HG03175 (cell line): ENCODE measurements at regions not wholly inside any gene's neighbourhood (a gene's known extent, or its start where the extent isn't known, plus 50 kb on each side); places are given as distances from the start of the nearest gene placed in this dataset.

ENCODE experiments used
- ATAC-seq: cut with Tn5 transposase; IDR thresholded peaks from one replicate; pipeline ENCODE4 v1.9.1; 2021; ENCODE audit warnings: mild to moderate bottlenecking, moderate library complexity; ENCODE audit not compliant: unreplicated experiment

GRCh38 chr21:16287046-16287445 is 557.3 kb downstream of the USP25 start:
- ATAC-seq: no peak

DNA sequence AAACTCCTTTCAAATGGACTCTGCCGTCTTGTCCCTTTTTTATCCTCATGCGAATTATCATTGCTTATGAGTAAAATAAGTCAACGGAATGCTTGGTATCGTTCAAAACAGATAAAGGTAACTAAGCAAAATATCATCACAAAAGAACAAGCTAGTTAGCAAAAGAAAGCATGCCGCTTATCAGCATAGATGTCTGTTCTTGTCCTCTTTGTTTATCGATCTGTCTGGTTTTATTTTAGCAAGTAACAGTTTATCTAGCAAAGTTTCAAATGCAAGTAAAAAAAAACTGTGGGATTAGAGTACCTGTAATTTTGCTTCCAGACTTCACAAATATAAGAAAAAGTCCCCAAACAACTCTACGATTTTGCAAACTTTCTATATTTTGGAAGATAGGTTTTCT is 561.5 kb downstream of the USP25 start:
- ATAC-seq: no peak

GRCh38 chr21:16294128-16294527 is 564.3 kb downstream of the USP25 start:
- no peak for ATAC-seq

DNA sequence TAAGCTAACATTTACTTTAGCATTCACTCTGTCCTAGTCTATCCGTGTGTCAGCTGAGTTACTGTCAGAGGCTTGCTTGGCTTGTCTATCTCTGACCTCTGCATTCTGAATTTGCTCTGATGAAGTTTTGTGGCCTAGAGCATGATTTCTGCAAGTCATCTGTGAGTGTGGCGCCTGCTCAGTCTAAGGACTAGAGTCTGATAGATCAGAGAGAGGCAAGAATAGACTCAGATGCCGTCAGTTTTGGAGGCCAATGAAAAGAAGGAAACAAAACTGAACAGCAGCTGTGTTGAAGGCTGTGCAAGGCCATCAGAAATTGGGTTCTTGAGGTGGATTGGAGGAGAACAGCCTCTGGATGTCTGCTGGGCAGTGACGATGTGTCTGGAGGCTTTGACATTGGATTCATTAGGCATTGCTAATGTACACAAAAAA is 573.1 kb downstream of the USP25 start:
- ATAC-seq: no peak

- ATAC-seq: no peak
Measured at GRCh38 chr21:16304174-16305095, 574.7 kb downstream of the USP25 start.

- no peak for ATAC-seq
Measured at GRCh38 chr21:16305686-16306085, 575.9 kb downstream of the USP25 start.

DNA sequence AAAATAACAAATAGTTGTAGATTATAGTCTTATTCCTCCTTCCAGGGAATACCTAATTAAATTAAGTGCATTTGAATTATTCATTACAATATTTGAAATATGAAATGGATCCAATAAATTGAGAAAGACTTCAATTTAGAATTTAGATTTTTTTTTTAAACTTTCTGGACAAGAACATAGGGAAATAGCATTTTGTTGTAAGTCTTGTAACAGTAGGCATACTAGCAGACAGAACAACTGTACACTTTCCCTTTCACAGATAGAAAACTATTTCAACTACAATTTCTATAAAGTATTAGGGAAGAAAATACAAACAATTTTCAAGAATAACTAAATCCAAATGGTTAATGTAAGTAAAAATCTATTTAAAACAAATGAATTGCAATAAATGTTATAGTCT is 577.5 kb downstream of the USP25 start:
- ATAC-seq: no peak

GRCh38 chr21:16308269-16308668 is 578.5 kb downstream of the USP25 start:
- no peak for ATAC-seq

DNA sequence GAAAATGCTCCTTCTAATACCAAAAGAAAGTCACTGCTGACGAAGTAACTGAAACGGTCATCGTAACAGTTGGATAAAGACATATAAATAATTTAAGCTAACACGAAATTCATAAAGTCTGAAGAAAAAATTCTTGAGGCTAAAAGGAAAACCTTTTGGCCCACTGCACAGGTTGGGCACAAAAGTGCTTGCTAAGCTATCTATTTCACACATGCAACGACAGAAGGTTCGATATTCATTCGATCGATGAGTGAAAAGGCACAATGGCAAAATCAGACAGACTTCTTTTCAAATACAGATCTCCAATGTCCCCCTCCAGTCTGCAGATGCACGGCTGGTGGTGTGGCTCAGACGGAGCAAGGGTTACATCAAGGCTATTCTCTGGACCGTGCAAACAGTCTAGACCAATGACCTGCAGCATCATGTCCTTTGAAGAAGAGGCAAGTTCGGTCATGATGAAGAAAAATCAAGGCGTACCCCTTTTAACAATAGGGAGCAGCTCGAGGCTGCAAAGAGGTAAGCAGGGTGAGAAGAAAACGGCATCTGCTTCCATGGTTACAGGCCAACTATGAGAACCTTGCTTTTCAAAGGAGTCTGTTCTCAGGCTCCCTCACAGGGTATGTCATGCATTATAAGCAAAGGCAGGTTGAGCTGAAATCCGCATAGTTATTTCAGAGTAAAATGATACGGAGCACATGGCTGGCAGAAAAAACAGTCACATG is 579.6 kb downstream of the USP25 start:
- no peak for ATAC-seq

GRCh38 chr21:16310176-16310575 is 580.4 kb downstream of the USP25 start:
- ATAC-seq: no peak

GRCh38 chr21:16311229-16311628 is 581.4 kb downstream of the USP25 start:
- ATAC-seq: no peak

DNA sequence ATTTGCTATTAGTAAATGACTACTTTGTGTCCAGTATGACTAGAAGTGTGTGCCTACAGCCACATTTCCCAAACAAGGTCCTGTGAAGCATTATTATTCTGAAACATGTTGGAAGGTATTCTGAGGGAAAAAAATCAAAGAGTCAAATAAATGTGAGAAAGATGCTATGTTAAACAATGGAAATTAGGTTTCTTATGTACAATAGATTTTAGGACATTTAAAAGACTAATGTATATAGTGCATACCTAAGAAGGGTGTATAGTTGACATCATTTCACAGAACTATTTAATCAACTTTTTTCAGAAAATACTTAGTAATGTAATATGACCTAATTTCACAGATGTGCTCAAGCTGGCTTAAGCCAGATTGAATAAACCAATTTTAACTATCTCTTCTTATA is 582.5 kb downstream of the USP25 start:
- no peak for ATAC-seq

GRCh38 chr21:16315223-16315622 is 585.4 kb downstream of the USP25 start:
- ATAC-seq: no peak

DNA sequence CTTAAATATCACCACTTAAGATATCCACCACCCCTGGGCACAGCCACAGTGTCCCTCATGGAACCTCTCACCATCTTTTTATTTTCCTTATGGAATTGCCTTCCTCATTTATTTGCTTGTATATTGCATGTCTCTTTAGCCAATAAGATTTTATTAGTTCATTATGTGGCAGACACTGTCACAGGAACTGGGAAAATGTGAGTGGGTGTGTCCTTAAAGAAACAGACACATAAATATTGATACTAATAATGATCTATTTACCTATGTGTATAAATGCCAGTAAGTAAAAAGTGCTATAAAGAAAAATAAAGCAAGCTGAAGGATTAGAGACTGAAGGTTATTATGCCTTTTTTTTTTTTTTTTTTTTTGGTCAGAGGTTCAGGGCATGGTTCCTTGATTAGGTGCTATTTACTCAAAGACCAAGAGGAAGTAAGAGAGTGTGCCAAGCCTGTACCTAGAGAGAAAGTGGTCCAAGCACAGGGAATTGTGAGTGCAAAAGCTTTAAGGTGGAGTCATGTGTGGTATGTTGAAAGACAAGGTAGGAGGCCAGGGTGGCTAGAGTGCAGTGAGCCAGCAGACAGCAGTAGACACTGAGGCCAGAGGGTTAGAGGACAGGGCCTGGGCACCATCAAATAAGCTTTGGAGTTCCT is 589.0 kb downstream of the USP25 start:
- no peak for ATAC-seq

DNA sequence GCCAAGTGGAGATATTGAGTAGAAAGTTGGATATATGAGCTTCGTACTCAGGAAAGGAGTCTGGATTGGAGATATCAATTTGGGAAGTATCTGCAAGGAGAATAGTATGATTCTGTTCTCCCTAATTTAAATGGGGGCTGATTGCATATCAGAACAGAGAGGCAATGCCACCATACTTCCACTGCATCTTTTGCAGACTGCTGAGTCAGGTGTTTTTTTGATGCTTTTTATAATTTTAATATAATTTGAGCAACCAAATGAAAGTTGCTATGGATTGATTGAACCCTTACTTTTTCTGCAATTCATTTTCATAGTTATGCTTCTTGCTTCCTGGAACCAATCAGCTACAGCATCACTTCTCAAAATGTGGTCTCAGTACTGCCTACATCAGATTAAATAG is 590.3 kb downstream of the USP25 start:
- no peak for ATAC-seq

- ATAC-seq: no peak
Measured at GRCh38 chr21:16322454-16322853, 592.7 kb downstream of the USP25 start.

DNA sequence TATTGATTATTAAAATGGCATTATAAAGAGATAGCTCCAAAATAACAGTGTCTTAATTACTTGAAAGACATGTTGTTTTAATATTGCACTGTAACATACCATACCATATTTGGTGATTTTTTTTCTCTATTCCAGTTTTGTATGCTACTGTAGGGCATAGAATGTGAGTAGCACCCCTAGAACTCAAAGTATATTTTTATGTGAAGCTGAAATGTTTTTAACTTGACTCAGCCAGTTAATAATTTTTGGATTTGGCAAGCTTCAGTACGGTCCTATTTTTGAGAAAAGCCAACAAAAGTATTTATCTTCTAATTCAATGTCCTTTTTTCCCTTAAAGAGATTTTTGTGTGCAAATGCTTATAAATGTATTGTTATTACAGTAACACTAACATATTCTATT is 593.8 kb downstream of the USP25 start:
- ATAC-seq: no peak

- ATAC-seq: no peak
Measured at GRCh38 chr21:16324630-16325029, 594.8 kb downstream of the USP25 start.

DNA sequence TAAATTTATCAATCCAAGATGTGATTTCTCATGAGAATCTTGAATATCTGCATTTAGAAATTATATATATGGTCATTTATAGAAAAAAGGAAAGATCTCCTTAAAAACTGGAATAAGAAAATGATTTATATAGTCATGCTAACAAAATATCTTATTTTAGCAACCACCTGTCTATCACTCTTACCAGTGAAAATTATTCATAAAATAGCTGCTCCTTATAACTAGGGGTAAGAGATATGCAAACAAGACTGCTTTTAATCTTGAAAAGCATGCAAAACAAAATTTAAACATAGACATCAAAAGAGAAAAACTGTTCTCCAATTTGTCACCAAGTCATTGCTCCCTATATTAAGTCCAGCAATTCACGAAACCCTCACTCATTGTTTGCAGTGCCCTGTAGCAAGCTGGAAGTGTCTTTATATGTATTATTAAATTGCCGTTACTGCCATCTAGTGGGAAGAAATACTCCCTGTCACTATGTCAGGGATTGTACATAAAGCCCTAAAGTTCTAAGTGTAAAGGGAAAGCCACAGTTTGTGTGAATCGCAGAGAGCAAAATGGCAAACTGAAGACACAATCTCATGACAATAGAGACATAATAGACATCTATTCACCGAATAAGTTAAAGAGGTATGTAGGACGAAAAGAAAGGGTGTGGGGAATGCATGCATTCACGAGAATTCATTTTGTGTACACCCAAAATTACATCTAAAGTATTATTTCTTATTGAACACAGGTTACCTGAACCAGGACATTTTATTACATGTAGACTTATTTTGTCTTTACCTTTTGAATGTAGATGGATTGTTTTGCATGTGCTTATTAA is 600.5 kb downstream of the USP25 start:
- peak; percentile 72 for ATAC-seq

DNA sequence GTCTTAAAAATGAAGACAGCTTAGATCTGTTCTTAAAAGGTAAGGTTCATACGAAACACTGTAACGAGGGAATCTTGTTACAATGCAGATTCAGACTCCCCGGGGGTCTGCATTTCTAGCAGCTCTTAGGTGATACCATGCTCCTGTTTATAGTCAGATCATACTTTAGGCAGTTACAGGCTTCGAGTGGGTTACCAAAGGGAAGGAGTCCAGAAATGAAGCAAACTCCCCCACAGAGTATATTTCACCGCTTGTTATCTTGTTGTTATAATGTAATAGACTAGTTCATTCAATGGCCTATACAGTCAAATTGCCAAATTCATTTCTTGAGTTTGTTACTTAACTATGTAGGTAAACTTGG is 601.1 kb downstream of the USP25 start:
- ATAC-seq: no peak

- ATAC-seq: no peak
Measured at GRCh38 chr21:16337266-16337665, 607.5 kb downstream of the USP25 start.
